Suprapubic skin (tissue), 3 donors: ENCODE measurements at regions not wholly inside any gene's neighbourhood (a gene's known extent, or its start where the extent isn't known, plus 50 kb on each side); places are given as distances from the start of the nearest gene placed in this dataset.

Source experiments
- POLR2AphosphoS5 ChIP-seq, 3 donors: sonication (generic); formaldehyde crosslinking; IDR thresholded peaks; one replicate each; pipeline ENCODE4 v1.6.1; 2017; ENCODE audit warnings: antibody characterized with exemption in 3 of 3
- TF ChIP-seq, protein P1 (sequence below), 2 donors: fragments of 200-600 bp in 1 of 2; fragments of 450-650 bp in 1 of 2; sonication (generic) in 1 of 2; IDR thresholded peaks; one replicate each; pipeline ENCODE4 v1.5.1; 2016 to 2019; ENCODE audit warnings: antibody characterized with exemption in 2 of 2, mild to moderate bottlenecking in 1 of 2, moderate library complexity in 1 of 2

DNA sequence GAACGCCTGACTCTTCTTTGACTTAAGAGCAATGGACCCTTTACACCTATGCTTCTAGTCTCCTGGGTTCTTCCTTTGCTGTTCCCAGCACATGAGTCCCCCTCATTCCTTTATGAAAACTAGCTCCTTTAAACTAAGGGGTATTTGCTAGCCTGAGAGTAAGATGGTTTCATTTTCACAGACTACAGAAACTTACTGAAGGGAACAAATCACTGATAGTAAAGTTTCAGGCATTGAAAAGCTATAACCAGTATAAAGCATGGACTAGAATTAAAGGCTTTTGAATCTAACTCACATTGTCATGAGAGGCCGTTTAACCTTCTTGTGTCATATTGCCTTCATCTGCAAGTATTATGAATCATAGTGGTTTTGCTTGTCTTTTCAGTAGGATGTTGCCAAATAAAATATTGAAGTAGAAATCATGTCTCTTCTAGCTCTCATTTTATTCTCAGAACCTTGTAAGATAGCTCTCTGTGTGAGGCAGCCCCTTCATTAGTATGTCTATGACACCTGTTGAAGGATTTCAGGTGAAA, 765.9 kb downstream of the NR2F2 start:
- TF ChIP-seq, protein P1, sequence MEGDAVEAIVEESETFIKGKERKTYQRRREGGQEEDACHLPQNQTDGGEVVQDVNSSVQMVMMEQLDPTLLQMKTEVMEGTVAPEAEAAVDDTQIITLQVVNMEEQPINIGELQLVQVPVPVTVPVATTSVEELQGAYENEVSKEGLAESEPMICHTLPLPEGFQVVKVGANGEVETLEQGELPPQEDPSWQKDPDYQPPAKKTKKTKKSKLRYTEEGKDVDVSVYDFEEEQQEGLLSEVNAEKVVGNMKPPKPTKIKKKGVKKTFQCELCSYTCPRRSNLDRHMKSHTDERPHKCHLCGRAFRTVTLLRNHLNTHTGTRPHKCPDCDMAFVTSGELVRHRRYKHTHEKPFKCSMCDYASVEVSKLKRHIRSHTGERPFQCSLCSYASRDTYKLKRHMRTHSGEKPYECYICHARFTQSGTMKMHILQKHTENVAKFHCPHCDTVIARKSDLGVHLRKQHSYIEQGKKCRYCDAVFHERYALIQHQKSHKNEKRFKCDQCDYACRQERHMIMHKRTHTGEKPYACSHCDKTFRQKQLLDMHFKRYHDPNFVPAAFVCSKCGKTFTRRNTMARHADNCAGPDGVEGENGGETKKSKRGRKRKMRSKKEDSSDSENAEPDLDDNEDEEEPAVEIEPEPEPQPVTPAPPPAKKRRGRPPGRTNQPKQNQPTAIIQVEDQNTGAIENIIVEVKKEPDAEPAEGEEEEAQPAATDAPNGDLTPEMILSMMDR (IDR thresholded peaks at IDR 0.05) = no peak
- no peak for TF ChIP-seq POLR2AphosphoS5 (IDR thresholded peaks at IDR 0.05)
